Lung (tissue), 11 donors: ENCODE measurements at regions not wholly inside any gene's neighbourhood (a gene's known extent, or its start where the extent isn't known, plus 50 kb on each side); places are given as distances from the start of the nearest gene placed in this dataset.

Experiments used
- ATAC-seq: fragments of 200-7000 bp; cut with Tn5 transposase; one replicate; pipeline ENCODE4 v1.9.1; 2020; ENCODE audit warnings: moderate number of reproducible peaks; ENCODE audit not compliant: insufficient read depth, low FRiP score
- DNase-seq, 3 donors: peaks; one replicate each; pipeline ENCODE4 v3.0.0-alpha.2; 2013 to 2017
- H3K27ac ChIP-seq, 2 donors: one replicate each; pipeline ENCODE4 v1.5.1; 2013; ENCODE audit warnings: mild to moderate bottlenecking in 2 of 2, moderate library complexity in 2 of 2, control low read depth in 1 of 2, inconsistent platforms in 1 of 2, low read depth in 1 of 2, low read length in 1 of 2
- H3K27me3 ChIP-seq, 3 donors: one replicate each; pipeline ENCODE4 v1.5.1; 2013; ENCODE audit warnings: low read length in 2 of 3; ENCODE audit not compliant: control insufficient read depth in 3 of 3, insufficient read depth in 3 of 3
- H3K36me3 ChIP-seq, 4 donors: one replicate each; pipeline ENCODE4 v1.5.1; 2013; ENCODE audit warnings: low read length in 4 of 4, mild to moderate bottlenecking in 1 of 4, moderate library complexity in 1 of 4; ENCODE audit not compliant: control insufficient read depth in 4 of 4, insufficient read depth in 4 of 4
- H3K4me1 ChIP-seq, 5 donors: one replicate each; pipeline ENCODE4 v1.5.1; 2013; ENCODE audit warnings: low read length in 5 of 5, mild to moderate bottlenecking in 2 of 5, moderate library complexity in 1 of 5; ENCODE audit not compliant: control insufficient read depth in 5 of 5, insufficient read depth in 5 of 5
- H3K4me3 ChIP-seq: one replicate; pipeline ENCODE4 v1.5.1; 2013; ENCODE audit warnings: mild to moderate bottlenecking, control low read depth, moderate library complexity
- H3K9ac ChIP-seq, 2 donors: one replicate each; pipeline ENCODE4 v1.5.1; 2013; ENCODE audit warnings: low read length in 2 of 2, control low read depth in 1 of 2; ENCODE audit not compliant: insufficient read depth in 1 of 2
- H3K9me3 ChIP-seq, 4 donors: one replicate each; pipeline ENCODE4 v1.5.1; 2013; ENCODE audit warnings: low read length in 3 of 4, mild to moderate bottlenecking in 1 of 4, moderate library complexity in 1 of 4; ENCODE audit not compliant: control insufficient read depth in 4 of 4, insufficient read depth in 3 of 4
- CTCF ChIP-seq: IDR thresholded peaks from 2 replicates; pipeline ENCODE4 v1.5.1; 2012; ENCODE audit warnings: mild to moderate bottlenecking; ENCODE audit errors: control extremely low read depth, extremely low read depth
- WGBS, 2 donors: extraction: QIAGEN DNeasy Blood & Tissue Kit; methylation state at CpG; one replicate each; pipeline ENCODE4 v1.1.7; 2013; 5-methylcytosine and 5-hydroxymethylcytosine counted together
- donor health status: control.
- donor health status: control.
- donor health status: Bipolar disorder and iron deficiency.
- donor health status: healthy.
- donor health status: DM: yes; HTN: yes; CAD: no.

- Histone ChIP-seq H3K4me1 (no peaks in the 10 kb centered on the region), H3K9me3 (no peaks in the 10 kb centered on the region), H3K27me3 (no peaks in the 10 kb centered on the region), H3K36me3 (no peaks in the 10 kb centered on the region), H3K4me3 (no peak overlapping the region), H3K9ac (no peak overlapping the region), H3K27ac (no peak overlapping the region)
- no peak for DNase-seq
- 88 to 94% methylated on average over 11 of the region's 11 CpGs for WGBS, 2 donors
- TF ChIP-seq CTCF = no peak
- ATAC-seq = no peak
Measured at GRCh38 chr18:40313030-40313642, 1641.9 kb upstream of the PIK3C3 start.

GRCh38 chr18:40307627-40308026 is 1647.4 kb upstream of the PIK3C3 start:
- whole genome bisulfite sequencing, 2 donors = 95 to 96% methylated on average over 3 of the region's 3 CpGs
- no peak for DNase-seq
- no peaks in the 10 kb centered on the region for H3K27me3 ChIP-seq
- ATAC-seq = no peak
- H3K36me3 ChIP-seq = no peaks in the 10 kb centered on the region
- H3K27ac ChIP-seq = no peak overlapping the region
- no peak for TF ChIP-seq CTCF
- H3K4me3 ChIP-seq = no peak overlapping the region
- no peak overlapping the region for H3K9ac ChIP-seq
- H3K9me3 ChIP-seq = no peaks in the 10 kb centered on the region
- no peaks in the 10 kb centered on the region for H3K4me1 ChIP-seq

DNA sequence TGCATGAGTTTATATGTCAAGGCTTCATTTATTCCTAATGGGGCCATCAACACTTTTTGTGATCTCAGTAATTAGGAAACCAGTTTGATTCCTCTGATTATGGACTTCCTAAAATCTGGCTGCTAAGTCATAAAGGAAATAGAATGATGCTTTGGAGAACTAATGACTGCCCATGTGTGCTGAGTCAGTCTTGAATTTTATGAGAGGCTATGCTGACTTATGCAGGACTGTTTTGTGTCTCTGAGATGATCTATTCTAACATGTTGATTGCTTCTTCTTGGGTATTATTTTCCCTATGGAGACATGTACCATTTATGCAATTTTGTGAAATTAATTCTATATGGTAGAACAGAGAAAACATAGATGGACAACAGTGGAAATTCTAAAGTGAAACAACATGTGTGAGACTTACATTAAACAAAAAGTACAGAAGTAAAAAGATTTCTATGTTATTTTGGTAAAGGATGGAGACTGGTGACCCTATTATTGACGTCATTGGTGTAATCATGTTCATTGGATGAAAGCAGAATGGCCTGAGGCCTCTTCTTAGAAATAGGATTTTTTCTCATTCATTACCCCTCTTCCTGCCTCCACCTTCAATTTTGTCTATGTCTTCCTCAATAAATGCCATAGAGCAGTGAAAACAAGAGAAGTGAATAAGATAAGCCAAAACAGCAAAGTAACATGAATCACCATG is 1658.2 kb upstream of the PIK3C3 start:
- H3K27ac ChIP-seq = no peak overlapping the region
- peaks cover 0 to 2% (median 0%) of the 10 kb centered on the region in 5 donors for H3K4me1 ChIP-seq
- no peaks in the 10 kb centered on the region for H3K27me3 ChIP-seq
- H3K9me3 ChIP-seq = peaks cover 0 to 3% (median 0%) of the 10 kb centered on the region in 4 donors
- H3K9ac ChIP-seq = no peak overlapping the region
- TF ChIP-seq CTCF = no peak
- H3K4me3 ChIP-seq = no peak overlapping the region
- WGBS, 2 donors = 71 to 83% methylated on average over 1 of the region's 1 CpG
- no peaks in the 10 kb centered on the region for H3K36me3 ChIP-seq
- DNase-seq (no peak), ATAC-seq (no peak)
